ENCODE measurements at regions not wholly inside any gene's neighbourhood (a gene's known extent, or its start where the extent isn't known, plus 50 kb on each side); places are given as distances from the start of the nearest gene placed in this dataset.

DNA sequence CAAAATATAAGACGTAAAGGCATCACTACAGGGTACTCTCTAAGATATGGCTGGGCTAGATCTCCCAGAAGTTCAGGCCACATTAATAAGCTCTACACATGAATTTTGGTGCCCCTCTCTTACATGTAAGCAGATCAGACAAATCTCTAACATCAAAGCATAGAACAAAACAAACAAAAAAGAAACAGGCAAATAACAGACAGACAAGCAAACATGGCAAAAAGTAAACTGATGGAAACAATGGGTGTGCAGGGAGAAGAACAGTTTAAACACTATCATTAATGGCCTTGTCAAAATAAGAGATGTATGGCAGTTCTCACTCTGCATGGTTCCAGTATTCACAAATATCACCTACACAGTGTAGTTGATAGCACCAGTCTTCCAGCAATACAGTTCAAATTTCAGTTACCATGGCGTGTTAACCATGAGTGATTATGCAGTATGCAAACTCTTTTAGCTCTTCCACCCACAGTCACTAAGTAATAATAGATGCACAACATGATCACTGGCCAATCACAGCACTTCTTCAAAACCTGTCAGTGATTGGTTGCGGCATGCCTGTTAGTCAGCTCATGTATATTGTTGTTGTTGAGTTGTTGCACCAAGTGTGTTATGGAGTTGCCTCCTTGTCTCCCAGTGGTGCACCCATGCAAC is 110.7 kb upstream of the TLR3 start:
- DNase-seq (ENCODE audit: extremely low read depth in 1 of 11, low read depth in 9 of 11, low spot score in 4 of 11) = no peak

- DNase-seq (ENCODE audit: extremely low read depth in 1 of 11, low read depth in 9 of 11, low spot score in 4 of 11) = peak in 1 of 11 donors; percentile 5
These were observed 103.3 kb upstream of the TLR3 start for GRCh38 chr4:185965426-185966384.

DNA sequence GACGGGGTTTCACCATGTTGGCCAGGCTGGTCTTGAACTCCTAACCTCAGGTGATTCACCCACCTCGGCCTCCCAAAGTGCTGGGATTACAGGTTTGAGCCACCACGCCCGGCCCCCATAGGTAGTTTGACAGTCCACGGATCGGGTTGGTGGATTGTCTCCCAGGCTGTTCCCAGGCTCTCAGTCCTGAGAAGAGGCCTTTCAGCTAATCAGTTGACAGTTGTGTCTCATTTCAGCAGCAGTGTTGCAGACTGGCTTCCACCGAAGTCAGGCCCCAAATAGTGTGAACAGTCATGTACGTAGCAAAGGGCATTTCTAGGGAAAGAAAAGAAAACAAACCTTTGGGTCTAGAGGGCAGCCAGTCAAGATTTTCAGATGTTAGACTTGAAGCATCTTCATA is 102.4 kb upstream of the TLR3 start:
- DNase-seq (ENCODE audit: extremely low read depth in 1 of 11, low read depth in 9 of 11, low spot score in 4 of 11) = no peak

DNA sequence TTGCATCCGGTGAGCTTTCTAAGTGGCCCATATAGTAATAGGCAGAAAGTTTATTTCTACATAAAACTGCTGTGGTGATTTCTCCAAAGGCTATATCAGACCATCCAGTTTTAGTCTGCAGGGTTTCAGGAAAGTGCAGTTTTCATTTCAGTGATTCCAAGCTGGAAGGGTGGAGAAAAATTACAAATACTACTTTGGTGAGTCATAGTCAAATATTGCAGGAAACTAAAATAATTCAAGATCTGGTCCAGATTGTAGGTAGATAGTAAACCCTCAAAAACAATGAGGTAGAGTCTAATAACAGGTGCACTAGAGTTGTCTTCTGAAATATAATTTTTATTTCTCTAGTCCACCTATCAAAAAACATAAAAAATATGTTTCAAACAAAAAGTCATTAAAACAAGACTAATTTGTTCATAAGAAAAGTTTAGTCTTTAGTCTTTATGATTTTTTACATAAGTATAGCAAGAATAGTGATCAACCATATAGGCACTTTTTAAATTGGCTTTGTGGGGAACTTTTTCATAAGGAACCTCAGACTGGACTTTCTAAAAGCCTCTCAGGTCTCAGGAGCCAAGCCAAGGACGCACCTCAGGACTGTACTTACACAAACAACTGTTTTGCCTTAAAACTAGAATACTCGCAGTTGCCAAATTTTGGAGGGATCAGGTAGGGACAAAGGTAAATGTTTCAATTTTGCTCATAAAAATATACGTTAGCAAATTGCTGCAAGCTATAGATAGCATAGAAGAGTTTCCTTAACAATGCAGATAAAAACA is 101.8 kb upstream of the TLR3 start:
- no peak for DNase-seq (ENCODE audit: extremely low read depth in 1 of 11, low read depth in 9 of 11, low spot score in 4 of 11)

GRCh38 chr4:185969657-185970056 is 99.3 kb upstream of the TLR3 start:
- no peak for DNase-seq (ENCODE audit: extremely low read depth in 1 of 11, low read depth in 9 of 11, low spot score in 4 of 11)

DNA sequence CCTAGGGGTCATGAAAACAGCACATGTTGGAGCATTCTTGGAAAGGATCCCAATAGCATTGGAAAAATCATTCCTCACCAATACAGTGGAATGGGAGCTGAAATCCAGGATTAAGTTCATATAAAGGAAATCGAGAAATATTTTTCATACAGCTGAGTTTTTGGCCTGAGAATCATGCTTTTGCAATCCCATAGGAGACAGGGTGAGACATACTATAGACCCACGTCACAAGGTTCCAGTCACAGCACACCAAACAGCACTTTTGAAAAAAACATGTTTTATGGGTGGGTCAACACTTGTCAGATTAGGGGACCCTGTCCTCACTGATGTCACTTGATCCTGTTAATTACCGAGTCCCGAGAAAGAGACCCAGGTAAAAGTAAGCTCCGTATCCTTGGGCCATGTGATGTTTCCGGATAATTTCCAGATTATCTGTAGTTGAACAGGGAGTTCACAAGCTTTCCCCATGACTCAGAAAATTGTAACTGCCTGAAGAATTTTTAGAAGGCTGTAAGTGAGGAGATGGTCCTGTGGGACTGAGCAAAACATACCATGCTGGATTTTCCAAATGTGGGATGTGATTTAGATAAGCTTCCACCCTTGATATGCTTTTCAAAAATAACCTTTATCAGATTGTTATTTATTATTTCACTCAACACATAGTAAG is 80.9 kb upstream of the TLR3 start:
- DNase-seq (ENCODE audit: extremely low read depth in 1 of 11, low read depth in 9 of 11, low spot score in 4 of 11) = no peak

GRCh38 chr4:185991770-185992169 is 77.2 kb upstream of the TLR3 start:
- no peak for DNase-seq (ENCODE audit: extremely low read depth in 1 of 11, low read depth in 9 of 11, low spot score in 4 of 11)

GRCh38 chr4:185992585-185992984 is 76.4 kb upstream of the TLR3 start:
- no peak for DNase-seq (ENCODE audit: extremely low read depth in 1 of 11, low read depth in 9 of 11, low spot score in 4 of 11)

GRCh38 chr4:185993328-185993973 is 75.5 kb upstream of the TLR3 start:
- no peak for DNase-seq (ENCODE audit: extremely low read depth in 1 of 11, low read depth in 9 of 11, low spot score in 4 of 11)

DNA sequence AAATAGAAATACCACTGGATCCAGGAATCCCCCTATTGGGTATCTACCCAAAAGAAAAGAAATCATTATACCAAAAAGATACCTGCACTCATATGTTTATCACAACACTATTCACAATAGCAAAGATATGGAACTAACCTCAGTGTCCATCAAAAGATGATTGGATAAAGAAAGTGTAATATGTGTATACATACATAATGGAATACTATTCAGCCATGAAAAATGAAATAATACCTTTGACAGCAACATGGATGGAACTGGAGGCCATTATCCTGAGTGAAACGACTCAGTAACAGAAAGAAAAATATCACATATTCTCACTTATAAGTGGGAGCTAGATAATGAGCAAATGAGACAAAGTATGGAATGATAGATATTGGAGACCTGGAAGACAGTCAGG is 74.2 kb upstream of the TLR3 start:
- DNase-seq (ENCODE audit: extremely low read depth in 1 of 11, low read depth in 9 of 11, low spot score in 4 of 11) = no peak

DNA sequence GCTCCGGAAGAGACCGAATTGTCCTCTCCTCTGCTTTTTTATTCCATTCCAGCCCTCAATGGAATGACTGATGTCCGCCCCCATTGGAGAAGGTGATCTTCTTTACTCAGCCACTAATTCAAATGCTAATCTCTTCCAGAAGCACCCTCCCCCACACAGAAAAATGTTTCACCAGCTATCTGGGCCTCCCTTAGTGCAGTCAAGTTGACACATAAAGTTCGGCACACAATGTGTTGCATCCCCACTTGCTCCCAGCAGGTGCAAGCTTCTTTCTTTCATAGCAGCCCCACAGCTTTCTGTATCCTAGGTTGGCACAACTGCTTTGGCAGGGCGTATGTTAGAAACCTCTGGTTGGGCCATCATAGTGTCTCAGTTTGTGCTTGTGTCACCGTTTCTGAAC is 73.3 kb upstream of the TLR3 start:
- no peak for DNase-seq (ENCODE audit: extremely low read depth in 1 of 11, low read depth in 9 of 11, low spot score in 4 of 11)

GRCh38 chr4:185997296-185997695 is 71.7 kb upstream of the TLR3 start:
- no peak for DNase-seq (ENCODE audit: extremely low read depth in 1 of 11, low read depth in 9 of 11, low spot score in 4 of 11)

DNA sequence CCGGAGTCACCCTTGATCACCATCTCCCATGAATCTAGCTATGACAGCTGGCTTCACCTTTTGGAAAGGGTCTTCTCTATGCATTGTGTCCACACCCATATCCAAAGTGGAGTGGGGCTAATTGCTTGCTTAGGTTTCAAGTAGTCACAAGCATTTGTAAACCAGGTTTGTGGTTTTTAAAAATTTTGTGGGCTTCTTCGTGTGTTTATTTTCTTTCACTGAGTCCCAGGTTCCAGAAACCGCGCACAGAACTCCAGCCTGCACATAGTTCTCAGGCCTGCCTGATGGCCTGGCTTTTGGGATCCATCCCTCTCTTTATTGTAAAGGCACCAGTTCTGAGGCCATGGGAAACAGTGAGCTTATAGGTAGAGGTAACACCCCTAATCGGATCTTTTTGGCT is 70.2 kb upstream of the TLR3 start:
- DNase-seq (ENCODE audit: extremely low read depth in 1 of 11, low read depth in 9 of 11, low spot score in 4 of 11) = no peak

DNA sequence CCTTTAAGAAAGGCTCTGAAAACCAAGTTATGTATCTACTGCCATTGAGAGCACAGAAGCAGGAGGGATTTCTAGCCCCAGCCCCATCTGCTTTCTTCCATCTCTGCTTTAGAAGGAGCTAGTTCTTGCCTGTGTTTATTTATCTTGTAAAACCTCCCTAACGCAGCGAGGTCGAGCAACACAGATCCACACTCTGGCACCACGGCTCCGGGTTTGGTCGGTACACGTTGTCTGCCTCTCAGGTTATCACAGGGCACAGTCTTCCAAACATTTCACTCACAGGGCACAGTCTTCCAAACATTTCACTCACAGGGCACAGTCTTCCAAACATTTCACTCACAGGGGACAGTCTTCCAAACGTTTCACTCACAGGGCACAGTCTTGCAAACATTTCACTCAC is 69.7 kb upstream of the TLR3 start:
- no peak for DNase-seq (ENCODE audit: extremely low read depth in 1 of 11, low read depth in 9 of 11, low spot score in 4 of 11)

GRCh38 chr4:186002853-186003252 is 66.1 kb upstream of the TLR3 start:
- DNase-seq (ENCODE audit: extremely low read depth in 1 of 11, low read depth in 9 of 11, low spot score in 4 of 11) = no peak

GRCh38 chr4:186003746-186004145 is 65.2 kb upstream of the TLR3 start:
- DNase-seq (ENCODE audit: extremely low read depth in 1 of 11, low read depth in 9 of 11, low spot score in 4 of 11) = no peak

GRCh38 chr4:186008057-186008456 is 60.9 kb upstream of the TLR3 start:
- no peak for DNase-seq (ENCODE audit: extremely low read depth in 1 of 11, low read depth in 9 of 11, low spot score in 4 of 11)

GRCh38 chr4:186009976-186010375 is 59.0 kb upstream of the TLR3 start:
- no peak for DNase-seq (ENCODE audit: extremely low read depth in 1 of 11, low read depth in 9 of 11, low spot score in 4 of 11)

GRCh38 chr4:186010821-186011220 is 58.1 kb upstream of the TLR3 start:
- no peak for DNase-seq (ENCODE audit: extremely low read depth in 1 of 11, low read depth in 9 of 11, low spot score in 4 of 11)

Data from renal cortex interstitium (tissue), 11 donors.